ENCODE measurements at regions not wholly inside any gene's neighbourhood (a gene's known extent, or its start where the extent isn't known, plus 50 kb on each side); places are given as distances from the start of the nearest gene placed in this dataset.

DNA sequence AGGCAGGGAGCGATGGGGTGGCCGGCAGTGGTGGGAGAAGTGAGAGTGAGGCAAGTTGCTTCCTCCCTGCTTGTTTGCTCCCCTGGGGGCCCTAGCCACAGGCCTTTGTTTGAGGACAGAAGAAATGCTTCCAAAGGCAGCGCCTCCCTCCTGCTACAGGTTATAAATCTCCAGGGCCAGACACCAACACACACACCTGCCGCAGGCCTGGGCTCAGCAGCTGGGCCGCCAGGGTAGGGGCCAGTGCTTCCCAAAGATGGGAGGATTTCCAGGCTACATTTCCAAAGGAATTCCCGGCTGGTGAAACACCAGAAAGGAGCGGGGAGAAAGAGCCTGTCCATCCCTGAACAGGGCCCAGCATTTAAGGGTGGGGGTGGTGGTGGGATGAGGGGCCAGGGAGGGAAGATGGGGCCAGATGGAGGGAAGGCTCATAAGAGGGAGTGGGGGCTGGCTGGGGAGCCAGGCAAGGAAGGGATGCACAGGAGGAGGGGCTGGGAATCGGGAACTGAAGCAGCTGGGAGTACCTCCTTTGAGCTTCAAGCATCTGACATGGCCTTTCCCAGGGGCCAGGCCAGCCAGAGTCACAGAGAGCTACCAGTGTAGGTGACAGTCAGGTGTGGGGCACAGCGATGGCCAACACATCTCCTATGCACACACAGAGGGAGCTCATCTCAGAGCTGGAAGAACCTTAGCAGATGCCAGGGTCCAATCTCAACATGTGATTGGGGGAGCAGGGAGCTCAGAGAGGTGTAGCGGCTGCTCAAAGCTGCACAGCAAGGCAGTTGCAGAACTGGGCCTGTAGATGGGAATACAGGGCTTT is 143.9 kb downstream of the PJA1 start:
- H3K9me3 ChIP-seq (replicated peaks; ENCODE audit: control insufficient read depth, insufficient read depth, low read length), result no peaks in the 10 kb centered on the region
- no peak overlapping the region for H3K9ac ChIP-seq (replicated peaks; ENCODE audit: extremely low read depth, insufficient read depth, low read length)
- no peak for TF ChIP-seq MAX (IDR thresholded peaks at IDR 0.05; ENCODE audit: insufficient read depth, insufficient read length)
- no peak for TF ChIP-seq EZH2 (IDR thresholded peaks at IDR 0.05; ENCODE audit: borderline replicate concordance, low read depth, low read length, severe bottlenecking)
- TF ChIP-seq POLR2A (IDR thresholded peaks at IDR 0.05; ENCODE audit: low read depth, low read length), result no peak
- TF ChIP-seq GATA2 (IDR thresholded peaks at IDR 0.05; ENCODE audit: insufficient read depth, insufficient read length, low read depth, low read length), result no peak
- TF ChIP-seq FOS (IDR thresholded peaks at IDR 0.05; ENCODE audit: borderline replicate concordance, insufficient read depth, low read length), result no peak
- TF ChIP-seq CTCF (IDR thresholded peaks at IDR 0.05; ENCODE audit: extremely low read depth in 1 of 2, insufficient read depth in 1 of 2, low read depth in 1 of 2, low read length in 2 of 2), result no peak
- no peak for TF ChIP-seq JUN (IDR thresholded peaks at IDR 0.05; ENCODE audit: borderline replicate concordance, insufficient read depth, insufficient read length, low read depth)
- TF ChIP-seq MYC (IDR thresholded peaks at IDR 0.05; ENCODE audit: low read depth, low read length), result no peak
- no peak for TF ChIP-seq POLR2AphosphoS5 (IDR thresholded peaks at IDR 0.05; ENCODE audit: insufficient read depth, low read depth, low read length)
- no peak overlapping the region for H2AFZ ChIP-seq (ENCODE audit: low read depth, low read length)
- no peaks in the 10 kb centered on the region for H3K9me1 ChIP-seq (replicated peaks; ENCODE audit: control insufficient read depth, extremely low read depth, insufficient read depth, low read length)
- H3K4me2 ChIP-seq (ENCODE audit: insufficient read depth, low read length), result no peak overlapping the region
- BruUV-seq (replicated peaks), result no TSS peak
- POLR2A ChIA-PET, result interaction anchor here (1.3 kb wide), 1 partner anchor 193 kb away, joined by 3 read pairs; the partner anchor contains the start of gene EFNB1
- peaks cover 15% of the 10 kb centered on the region for H3K4me1 ChIP-seq (ENCODE audit: control insufficient read depth, extremely low read depth, insufficient read depth, low read length)
- dilution Hi-C loops (cut with MboI; ENCODE audit: extremely low pct_ligation_motif_present, low sequenced_read_pairs) (no loop called here), intact Hi-C loops (cut with micrococcal nuclease) (no loop called here)
- CTCF ChIA-PET, result no interaction called here
- DNase-seq (ENCODE audit: low read depth, low spot score) (no peak), FAIRE-seq (no peak)
- no peaks in the 10 kb centered on the region for H3K79me2 ChIP-seq (ENCODE audit: control insufficient read depth, insufficient read depth, low read length)
- H3K4me3 ChIP-seq (replicated peaks in 1 of 3; ENCODE audit: insufficient read depth in 1 of 3, low read depth in 1 of 3, low read length in 3 of 3), result no peak overlapping the region
- no peak overlapping the region for H3K27ac ChIP-seq (ENCODE audit: insufficient read depth, low read depth, low read length)
- no peaks in the 10 kb centered on the region for H3K27me3 ChIP-seq (ENCODE audit: control insufficient read depth in 2 of 2, insufficient read depth in 2 of 2, low read length in 2 of 2)
- no peaks in the 10 kb centered on the region for H4K20me1 ChIP-seq (replicated peaks; ENCODE audit: control insufficient read depth, extremely low read depth, insufficient read depth, low read length)
- no peaks in the 10 kb centered on the region for H3K36me3 ChIP-seq (ENCODE audit: control insufficient read depth in 2 of 2, extremely low read depth in 1 of 2, insufficient read depth in 2 of 2, low read length in 2 of 2)

All from endothelial cell of umbilical vein (primary cell).